K562 (cell line): ENCODE measurements at regions not wholly inside any gene's neighbourhood (a gene's known extent, or its start where the extent isn't known, plus 50 kb on each side); places are given as distances from the start of the nearest gene placed in this dataset.

Source experiments
- ATAC-seq: fragments of 200-7000 bp; cut with Tn5 transposase; 3 replicates; pipeline ENCODE4 v1.9.1; 2020; ENCODE audit warnings: moderate library complexity
- BruUV-seq: library from RNA; stranded (reverse); fragments of 400-500 nt; replicated peaks from 2 replicates; lab custom pipeline; 2021; lab: Mats Ljungman, UMichigan
- CTCF ChIA-PET: fragments of 300-600 bp; formaldehyde crosslinking; extraction: SDS; loops from one replicate; lab custom pipeline; 2021; ENCODE audit warnings: low intra/inter-chr PET ratio; lab: Yijun Ruan, JAX
- POLR2A ChIA-PET: fragments of 300-600, 350-650 bp; sonication (Branson Sonifier 250); formaldehyde crosslinking; extraction: SDS; loops from one replicate; lab custom pipeline; 2021; ENCODE audit warnings: antibody characterized with exemption, inconsistent platforms; lab: Yijun Ruan, JAX
- DNase-seq, 4 experiments: peaks; one replicate each; pipeline versions ENCODE4 v3.0.0 to v3.0.0-alpha.2; 2011 to 2018; ENCODE audit warnings: low spot score in 3 of 4, mixed read lengths in 3 of 4; ENCODE audit errors: extremely low read depth in 1 of 4
- FAIRE-seq: peaks from 2 replicates; lab custom pipeline; 2011; peaks lifted over from hg19 to GRCh38; lab: Jason Lieb, UNC
- H2AFZ ChIP-seq: 2 replicates; pipeline ENCODE4 v1.6.0; 2011; ENCODE audit warnings: low read depth, low read length, control low read depth, inconsistent platforms
- H3K27ac ChIP-seq: fragments of 200-600 bp; 3 replicates; pipeline ENCODE4 v1.8.0; 2011; ENCODE audit warnings: low read depth, mild to moderate bottlenecking, control low read depth, inconsistent platforms, low read length, moderate library complexity, mixed read lengths; ENCODE audit errors: extremely low read depth
- H3K27me3 ChIP-seq, 2 experiments: fragments of 300-600 bp in 1 of 2; 2 replicates in 1 of 2; 3 replicates in 1 of 2; pipeline versions ENCODE4 v1.6.0 to v1.8.0; 2011; ENCODE audit warnings: inconsistent platforms in 2 of 2, low read length in 2 of 2, mild to moderate bottlenecking in 1 of 2, mixed read lengths in 1 of 2, moderate library complexity in 1 of 2; ENCODE audit not compliant: control insufficient read depth in 2 of 2, insufficient read depth in 2 of 2
- H3K36me3 ChIP-seq: fragments of 300-600 bp; 3 replicates; pipeline ENCODE4 v1.8.0; 2011; ENCODE audit warnings: mild to moderate bottlenecking, low read length, inconsistent platforms; ENCODE audit not compliant: control insufficient read depth, insufficient read depth
- H3K4me1 ChIP-seq, 2 experiments: fragments of 200-600 bp in 1 of 2; replicated peaks in 1 of 2; 2 replicates in 1 of 2; 3 replicates in 1 of 2; pipeline versions ENCODE4 v1.5.1 to v1.8.0; 2011; ENCODE audit warnings: inconsistent platforms in 2 of 2, low read length in 2 of 2, mild to moderate bottlenecking in 1 of 2, mixed read lengths in 1 of 2, moderate library complexity in 1 of 2; ENCODE audit not compliant: control insufficient read depth in 2 of 2, insufficient read depth in 2 of 2
- H3K4me2 ChIP-seq: 2 replicates; pipeline ENCODE4 v1.6.1; 2011; ENCODE audit warnings: low read length, control low read depth, inconsistent platforms, mixed read lengths; ENCODE audit not compliant: insufficient read depth
- H3K4me3 ChIP-seq: fragments of 200-600 bp; sonication (generic), shearing (Covaris generic); 2 replicates; pipeline ENCODE4 v1.5.1; 2016; ENCODE audit warnings: control low read depth, inconsistent platforms
- H3K79me2 ChIP-seq: fragments of 200-600 bp; 3 replicates; pipeline ENCODE4 v1.8.0; 2011; ENCODE audit warnings: low read length, inconsistent platforms; ENCODE audit not compliant: control insufficient read depth, insufficient read depth
- H3K9ac ChIP-seq, 2 experiments: 2 replicates each; pipeline versions ENCODE4 v1.6.0 to v1.6.1; 2011; ENCODE audit warnings: low read depth in 2 of 2, low read length in 2 of 2, control low read depth in 1 of 2, inconsistent platforms in 1 of 2, mild to moderate bottlenecking in 1 of 2, mixed read lengths in 1 of 2; ENCODE audit not compliant: insufficient read depth in 1 of 2
- H3K9me1 ChIP-seq: one replicate; pipeline ENCODE4 v1.6.0; 2011; ENCODE audit warnings: inconsistent platforms, mild to moderate bottlenecking, low read length, moderate library complexity; ENCODE audit not compliant: control insufficient read depth, insufficient read depth
- H3K9me3 ChIP-seq: replicated peaks from 2 replicates; pipeline ENCODE4 v1.5.1; 2011; ENCODE audit warnings: low read depth, low read length, inconsistent platforms; ENCODE audit not compliant: control insufficient read depth, insufficient read depth
- H4K20me1 ChIP-seq: replicated peaks from 2 replicates; pipeline ENCODE4 v1.6.1; 2011; ENCODE audit warnings: low read length, inconsistent platforms, mixed read lengths; ENCODE audit not compliant: control insufficient read depth, insufficient read depth
- C11orf30 ChIP-seq: fragments of 450-650 bp; IDR thresholded peaks from 2 replicates; pipeline ENCODE4 v1.6.1; 2016; ENCODE audit warnings: low read depth, mild to moderate bottlenecking
- HDAC6 ChIP-seq: IDR thresholded peaks from 2 replicates; pipeline ENCODE4 v1.6.1; 2012; ENCODE audit warnings: low read depth, mild to moderate bottlenecking, control low read depth, inconsistent platforms, low read length, moderate library complexity
- HDAC8 ChIP-seq: fragments of 450-650 bp; IDR thresholded peaks from 2 replicates; pipeline ENCODE4 v1.6.1; 2016; ENCODE audit warnings: mild to moderate bottlenecking, missing genetic modification characterization, moderate library complexity, missing compliant biosample characterization
- SMAD4 ChIP-seq: fragments of 250-450 bp; sonication (Bioruptor Pico); conservative IDR thresholded peaks from 2 replicates; pipeline ENCODE4 v1.8.0; 2021; ENCODE audit warnings: inconsistent platforms, mild to moderate bottlenecking, moderate library complexity
- SRSF7 ChIP-seq: fragments of 200-400 bp; formaldehyde crosslinking; optimal IDR thresholded peaks from 2 replicates; pipeline ENCODE3; 2017; ENCODE audit warnings: mild to moderate bottlenecking, low read depth, low read length
- STAG1 ChIP-seq: sonication (generic); formaldehyde crosslinking; IDR thresholded peaks from 2 replicates; pipeline ENCODE4 v1.5.0; 2020; ENCODE audit warnings: missing genetic modification reagents, borderline replicate concordance
- ZNF316 ChIP-seq: fragments of 450-650 bp; IDR thresholded peaks from 2 replicates; pipeline ENCODE4 v1.6.1; 2016
- ZNF699 ChIP-seq: fragments of 250-450 bp; sonication (Bioruptor Pico); IDR thresholded peaks from 2 replicates; pipeline ENCODE4 v1.8.0; 2021; ENCODE audit warnings: mild to moderate bottlenecking, moderate library complexity; ENCODE audit not compliant: insufficient replicate concordance
- ZNF79 ChIP-seq: fragments of 250-450 bp; sonication (Bioruptor Pico); IDR thresholded peaks from 2 replicates; pipeline ENCODE4 v1.4.0; 2020; ENCODE audit warnings: low read depth, mild to moderate bottlenecking, moderate library complexity
- WGBS: fragments of 100-300 bp; shearing (Covaris generic); methylation state at CpG from one replicate; pipeline ENCODE4 v1.1.6; 2016; ENCODE audit warnings: low coverage, mixed read lengths; ENCODE audit not compliant: insufficient coverage; ENCODE audit errors: missing lambda C conversion rate; 5-methylcytosine and 5-hydroxymethylcytosine counted together
- in situ Hi-C: fragments of 300-500 bp; cut with MboI; formaldehyde crosslinking; loops from 4 replicates; pipeline ENCODE4 v1.15.0; 2018; ENCODE audit warnings: inconsistent platforms, mixed read lengths
- intact Hi-C: fragments of 100-400 bp; cut with micrococcal nuclease; formaldehyde crosslinking; loops from 2 replicates; pipeline ENCODE4 v1.14.2; 2022
- TF ChIP-seq, protein P1 (sequence below): sonication (generic); formaldehyde crosslinking; IDR thresholded peaks from 2 replicates; pipeline ENCODE4 v1.8.0; 2022; ENCODE audit warnings: mild to moderate bottlenecking, missing genetic modification reagents
- TF ChIP-seq, protein P2 (sequence below): sonication (generic); formaldehyde crosslinking; IDR thresholded peaks from 2 replicates; pipeline ENCODE4 v1.4.0; 2020; ENCODE audit warnings: mild to moderate bottlenecking, missing genetic modification reagents

DNA sequence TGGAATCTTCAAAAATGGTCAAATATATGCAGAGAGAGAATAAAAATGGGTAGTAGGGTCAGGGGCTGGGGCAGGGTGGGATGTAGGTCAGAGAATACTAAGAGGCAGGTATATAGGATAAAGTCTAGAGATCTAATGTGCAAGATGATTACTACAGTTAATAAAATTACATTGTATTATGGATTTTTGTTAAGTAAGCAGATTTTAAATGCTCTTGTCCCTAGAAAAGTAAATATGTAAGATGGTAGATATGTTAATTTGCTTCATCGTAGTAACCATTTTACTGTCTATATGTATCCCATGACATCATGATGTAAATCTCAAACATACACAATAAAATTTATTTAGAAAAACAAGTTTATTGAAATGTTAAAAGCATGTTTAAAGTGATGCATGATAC is 1051.4 kb downstream of the AGBL1 start:
- Histone ChIP-seq H3K4me1 (no peaks in the 10 kb centered on the region), H3K9ac (no peak overlapping the region), H2AFZ (no peak overlapping the region), H3K36me3 (no peaks in the 10 kb centered on the region), H4K20me1 (no peaks in the 10 kb centered on the region), H3K9me3 (no peaks in the 10 kb centered on the region), H3K79me2 (no peaks in the 10 kb centered on the region), H3K9me1 (no peaks in the 10 kb centered on the region), H3K27me3 (no peaks in the 10 kb centered on the region), H3K4me3 (no peak overlapping the region), H3K27ac (no peak overlapping the region), H3K4me2 (no peak overlapping the region)
- no TSS peak for BruUV-seq
- TF ChIP-seq C11orf30 (peak; percentile 17; the same call in 1 of the 2 replicates), ZNF316 (peak; percentile 47; the same call in 1 of the 2 replicates), ZNF79 (no peak)
- FAIRE-seq (no peak), DNase-seq (no peak), ATAC-seq (no peak)
- intact Hi-C loops (no loop called here), in situ Hi-C loops (no loop called here)
- CTCF ChIA-PET = no interaction called here
- 5% methylated on average over 1 of the region's 1 CpG for WGBS
- POLR2A ChIA-PET = no interaction called here

DNA sequence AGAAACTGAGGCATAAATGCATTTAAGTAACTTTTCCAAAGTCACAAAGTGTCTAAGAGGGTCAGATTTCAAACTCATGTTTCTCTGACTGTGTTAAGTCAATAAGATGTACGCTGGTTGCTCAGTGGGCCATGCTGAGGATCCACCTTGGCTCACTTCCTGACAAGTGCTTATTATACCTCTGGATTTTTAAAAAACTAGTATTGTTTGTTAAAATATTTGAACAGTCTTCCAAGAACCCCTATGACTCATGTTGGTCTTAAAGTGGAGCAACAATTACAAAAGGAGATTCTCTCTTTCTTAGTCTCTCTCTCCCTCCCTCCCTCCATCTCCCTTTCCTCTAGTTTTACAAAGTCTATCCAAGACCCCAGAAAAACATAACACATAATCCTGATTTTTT is 1050.2 kb downstream of the AGBL1 start:
- no peaks in the 10 kb centered on the region for H3K4me1 ChIP-seq
- in situ Hi-C loops = no loop called here
- DNase-seq = no peak
- no peaks in the 10 kb centered on the region for H4K20me1 ChIP-seq
- H3K9ac ChIP-seq = no peak overlapping the region
- no peaks in the 10 kb centered on the region for H3K9me1 ChIP-seq
- no peak for FAIRE-seq
- no TSS peak for BruUV-seq
- no peaks in the 10 kb centered on the region for H3K79me2 ChIP-seq
- intact Hi-C loops = no loop called here
- no peak overlapping the region for H3K4me2 ChIP-seq
- WGBS = 0% methylated on average over 1 of the region's 1 CpG
- no peak overlapping the region for H2AFZ ChIP-seq
- no peak for ATAC-seq
- no peak overlapping the region for H3K27ac ChIP-seq
- no peaks in the 10 kb centered on the region for H3K36me3 ChIP-seq
- H3K4me3 ChIP-seq = no peak overlapping the region
- no peaks in the 10 kb centered on the region for H3K9me3 ChIP-seq
- ChIA-PET POLR2A (interaction anchor here (0.6 kb wide), 1 partner anchor 1740 kb away, joined by 3 read pairs; no protein-coding TSS in a partner anchor), CTCF (no interaction called here)
- no peaks in the 10 kb centered on the region for H3K27me3 ChIP-seq
- TF ChIP-seq, protein P1, sequence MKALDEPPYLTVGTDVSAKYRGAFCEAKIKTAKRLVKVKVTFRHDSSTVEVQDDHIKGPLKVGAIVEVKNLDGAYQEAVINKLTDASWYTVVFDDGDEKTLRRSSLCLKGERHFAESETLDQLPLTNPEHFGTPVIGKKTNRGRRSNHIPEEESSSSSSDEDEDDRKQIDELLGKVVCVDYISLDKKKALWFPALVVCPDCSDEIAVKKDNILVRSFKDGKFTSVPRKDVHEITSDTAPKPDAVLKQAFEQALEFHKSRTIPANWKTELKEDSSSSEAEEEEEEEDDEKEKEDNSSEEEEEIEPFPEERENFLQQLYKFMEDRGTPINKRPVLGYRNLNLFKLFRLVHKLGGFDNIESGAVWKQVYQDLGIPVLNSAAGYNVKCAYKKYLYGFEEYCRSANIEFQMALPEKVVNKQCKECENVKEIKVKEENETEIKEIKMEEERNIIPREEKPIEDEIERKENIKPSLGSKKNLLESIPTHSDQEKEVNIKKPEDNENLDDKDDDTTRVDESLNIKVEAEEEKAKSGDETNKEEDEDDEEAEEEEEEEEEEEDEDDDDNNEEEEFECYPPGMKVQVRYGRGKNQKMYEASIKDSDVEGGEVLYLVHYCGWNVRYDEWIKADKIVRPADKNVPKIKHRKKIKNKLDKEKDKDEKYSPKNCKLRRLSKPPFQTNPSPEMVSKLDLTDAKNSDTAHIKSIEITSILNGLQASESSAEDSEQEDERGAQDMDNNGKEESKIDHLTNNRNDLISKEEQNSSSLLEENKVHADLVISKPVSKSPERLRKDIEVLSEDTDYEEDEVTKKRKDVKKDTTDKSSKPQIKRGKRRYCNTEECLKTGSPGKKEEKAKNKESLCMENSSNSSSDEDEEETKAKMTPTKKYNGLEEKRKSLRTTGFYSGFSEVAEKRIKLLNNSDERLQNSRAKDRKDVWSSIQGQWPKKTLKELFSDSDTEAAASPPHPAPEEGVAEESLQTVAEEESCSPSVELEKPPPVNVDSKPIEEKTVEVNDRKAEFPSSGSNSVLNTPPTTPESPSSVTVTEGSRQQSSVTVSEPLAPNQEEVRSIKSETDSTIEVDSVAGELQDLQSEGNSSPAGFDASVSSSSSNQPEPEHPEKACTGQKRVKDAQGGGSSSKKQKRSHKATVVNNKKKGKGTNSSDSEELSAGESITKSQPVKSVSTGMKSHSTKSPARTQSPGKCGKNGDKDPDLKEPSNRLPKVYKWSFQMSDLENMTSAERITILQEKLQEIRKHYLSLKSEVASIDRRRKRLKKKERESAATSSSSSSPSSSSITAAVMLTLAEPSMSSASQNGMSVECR (CRISPR knock-in tag) = no peak
- TF ChIP-seq SRSF7 (no peak), ZNF699 (CRISPR knock-in tag) (no peak), HDAC6 (no peak), STAG1 (CRISPR knock-in tag) (no peak), SMAD4 (no peak), HDAC8 (tag) (no peak)
- TF ChIP-seq, protein P2, sequence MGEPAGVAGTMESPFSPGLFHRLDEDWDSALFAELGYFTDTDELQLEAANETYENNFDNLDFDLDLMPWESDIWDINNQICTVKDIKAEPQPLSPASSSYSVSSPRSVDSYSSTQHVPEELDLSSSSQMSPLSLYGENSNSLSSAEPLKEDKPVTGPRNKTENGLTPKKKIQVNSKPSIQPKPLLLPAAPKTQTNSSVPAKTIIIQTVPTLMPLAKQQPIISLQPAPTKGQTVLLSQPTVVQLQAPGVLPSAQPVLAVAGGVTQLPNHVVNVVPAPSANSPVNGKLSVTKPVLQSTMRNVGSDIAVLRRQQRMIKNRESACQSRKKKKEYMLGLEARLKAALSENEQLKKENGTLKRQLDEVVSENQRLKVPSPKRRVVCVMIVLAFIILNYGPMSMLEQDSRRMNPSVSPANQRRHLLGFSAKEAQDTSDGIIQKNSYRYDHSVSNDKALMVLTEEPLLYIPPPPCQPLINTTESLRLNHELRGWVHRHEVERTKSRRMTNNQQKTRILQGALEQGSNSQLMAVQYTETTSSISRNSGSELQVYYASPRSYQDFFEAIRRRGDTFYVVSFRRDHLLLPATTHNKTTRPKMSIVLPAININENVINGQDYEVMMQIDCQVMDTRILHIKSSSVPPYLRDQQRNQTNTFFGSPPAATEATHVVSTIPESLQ (CRISPR knock-in tag) = no peak
